ENCODE measurements at regions not wholly inside any gene's neighbourhood (a gene's known extent, or its start where the extent isn't known, plus 50 kb on each side); places are given as distances from the start of the nearest gene placed in this dataset.
"Not testable (repeated sequence)": the region's sequence is repeated elsewhere in the genome, so short reads cannot be mapped to it uniquely, and the experiment has no call there.

GRCh38 chr10:16016688-16017087, 156.4 kb upstream of the MINDY3 start:
- H3K36me3 ChIP-seq (ENCODE audit: control insufficient read depth in 4 of 4, insufficient read depth in 4 of 4, low read length in 3 of 4) = no peaks in the 10 kb centered on the region
- CTCF ChIA-PET = no interaction called here
- H3K4me1 ChIP-seq (ENCODE audit: control extremely low read depth in 1 of 4, control insufficient read depth in 4 of 4, insufficient read depth in 4 of 4, low read length in 3 of 4) = no peaks in the 10 kb centered on the region
- no peak overlapping the region for H3K4me3 ChIP-seq (ENCODE audit: control insufficient read depth in 1 of 7, extremely low read depth in 1 of 7, insufficient read depth in 4 of 7, low read depth in 2 of 7, low read length in 6 of 7)
- no peak overlapping the region for H3K27ac ChIP-seq (ENCODE audit: insufficient read depth in 1 of 2, low read depth in 1 of 2, low read length in 2 of 2, poor library complexity in 1 of 2, severe bottlenecking in 2 of 2)
- no peaks in the 10 kb centered on the region for H3K27me3 ChIP-seq (replicated peaks in 2 of 5; ENCODE audit: control insufficient read depth in 4 of 5, insufficient read depth in 5 of 5, low read length in 4 of 5)
- H3K9me3 ChIP-seq (ENCODE audit: control extremely low read depth in 1 of 5, control insufficient read depth in 4 of 5, insufficient read depth in 2 of 5, low read depth in 1 of 5, low read length in 4 of 5) = peaks cover 0 to 15% (median 4%) of the 10 kb centered on the region in 5 experiments
- 74% methylated on average over 3 of the region's 4 CpGs for WGBS (ENCODE audit: insufficient coverage)
- POLR2A ChIA-PET = no interaction called here
- no peak for DNase-seq

GRCh38 chr10:16020836-16021235, 160.5 kb upstream of the MINDY3 start:
- H3K27me3 ChIP-seq (replicated peaks in 2 of 5; ENCODE audit: control insufficient read depth in 4 of 5, insufficient read depth in 5 of 5, low read length in 4 of 5) = no peaks in the 10 kb centered on the region
- H3K27ac ChIP-seq (ENCODE audit: insufficient read depth in 1 of 2, low read depth in 1 of 2, low read length in 2 of 2, poor library complexity in 1 of 2, severe bottlenecking in 2 of 2) = no peak overlapping the region
- H3K4me3 ChIP-seq (ENCODE audit: control insufficient read depth in 1 of 7, extremely low read depth in 1 of 7, insufficient read depth in 4 of 7, low read depth in 2 of 7, low read length in 6 of 7) = no peak overlapping the region
- POLR2A ChIA-PET = no interaction called here
- H3K36me3 ChIP-seq (ENCODE audit: control insufficient read depth in 4 of 4, insufficient read depth in 4 of 4, low read length in 3 of 4) = no peaks in the 10 kb centered on the region
- WGBS (ENCODE audit: insufficient coverage) = no CpG with 5 or more reads among the region's 1 CpG
- no peaks in the 10 kb centered on the region for H3K4me1 ChIP-seq (ENCODE audit: control extremely low read depth in 1 of 4, control insufficient read depth in 4 of 4, insufficient read depth in 4 of 4, low read length in 3 of 4)
- CTCF ChIA-PET = no interaction called here
- peaks cover 0 to 15% (median 4%) of the 10 kb centered on the region in 5 experiments for H3K9me3 ChIP-seq (ENCODE audit: control extremely low read depth in 1 of 5, control insufficient read depth in 4 of 5, insufficient read depth in 2 of 5, low read depth in 1 of 5, low read length in 4 of 5)
- no peak for DNase-seq

- H3K9me3 ChIP-seq (ENCODE audit: control extremely low read depth in 1 of 5, control insufficient read depth in 4 of 5, insufficient read depth in 2 of 5, low read depth in 1 of 5, low read length in 4 of 5); H3K4me3 ChIP-seq (ENCODE audit: control insufficient read depth in 1 of 7, extremely low read depth in 1 of 7, insufficient read depth in 4 of 7, low read depth in 2 of 7, low read length in 6 of 7); POLR2A ChIA-PET; H3K27ac ChIP-seq (ENCODE audit: insufficient read depth in 1 of 2, low read depth in 1 of 2, low read length in 2 of 2, poor library complexity in 1 of 2, severe bottlenecking in 2 of 2); H3K4me1 ChIP-seq (ENCODE audit: control extremely low read depth in 1 of 4, control insufficient read depth in 4 of 4, insufficient read depth in 4 of 4, low read length in 3 of 4); DNase-seq; H3K27me3 ChIP-seq (replicated peaks in 2 of 5; ENCODE audit: control insufficient read depth in 4 of 5, insufficient read depth in 5 of 5, low read length in 4 of 5); H3K36me3 ChIP-seq (ENCODE audit: control insufficient read depth in 4 of 4, insufficient read depth in 4 of 4, low read length in 3 of 4): not testable (repeated sequence)
- CTCF ChIA-PET = interaction anchor here (1.5 kb wide), 1 partner anchor 13 kb away, joined by 3 read pairs; no protein-coding TSS in a partner anchor
- WGBS (ENCODE audit: insufficient coverage) = 99% methylated on average over 12 of the region's 14 CpGs
Measured at GRCh38 chr10:16026832-16027231, 166.5 kb upstream of the MINDY3 start.

DNA sequence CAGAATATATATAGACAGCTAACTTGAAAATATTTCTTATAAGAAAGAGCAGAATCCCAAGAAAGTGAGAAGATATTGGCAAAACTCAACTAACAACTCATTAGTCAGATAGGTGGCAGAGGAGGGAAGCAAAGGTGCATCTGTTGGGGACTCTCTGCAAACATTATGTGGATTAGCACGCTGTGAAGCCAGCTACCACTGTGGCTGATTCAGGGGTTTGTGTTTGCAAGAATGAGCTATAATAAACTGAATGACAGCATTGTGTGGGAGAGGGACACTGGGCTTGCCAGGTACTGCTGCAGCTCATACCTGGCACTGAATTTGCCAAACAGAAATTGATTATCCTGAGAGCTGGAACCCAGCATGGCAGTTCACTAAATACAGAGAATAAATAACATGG, 170.3 kb upstream of the MINDY3 start:
- Histone ChIP-seq H3K4me1 (ENCODE audit: control extremely low read depth in 1 of 4, control insufficient read depth in 4 of 4, insufficient read depth in 4 of 4, low read length in 3 of 4) (no peaks in the 10 kb centered on the region), H3K36me3 (ENCODE audit: control insufficient read depth in 4 of 4, insufficient read depth in 4 of 4, low read length in 3 of 4) (no peaks in the 10 kb centered on the region), H3K9me3 (ENCODE audit: control extremely low read depth in 1 of 5, control insufficient read depth in 4 of 5, insufficient read depth in 2 of 5, low read depth in 1 of 5, low read length in 4 of 5) (peaks cover 0 to 7% (median 4%) of the 10 kb centered on the region in 5 experiments), H3K4me3 (ENCODE audit: control insufficient read depth in 1 of 7, extremely low read depth in 1 of 7, insufficient read depth in 4 of 7, low read depth in 2 of 7, low read length in 6 of 7) (no peak overlapping the region), H3K27ac (ENCODE audit: insufficient read depth in 1 of 2, low read depth in 1 of 2, low read length in 2 of 2, poor library complexity in 1 of 2, severe bottlenecking in 2 of 2) (no peak overlapping the region), H3K27me3 (replicated peaks in 2 of 5; ENCODE audit: control insufficient read depth in 4 of 5, insufficient read depth in 5 of 5, low read length in 4 of 5) (no peaks in the 10 kb centered on the region)
- 50% methylated on average over 1 of the region's 1 CpG for WGBS (ENCODE audit: insufficient coverage)
- ChIA-PET CTCF (no interaction called here), POLR2A (no interaction called here)
- DNase-seq = no peak

DNA sequence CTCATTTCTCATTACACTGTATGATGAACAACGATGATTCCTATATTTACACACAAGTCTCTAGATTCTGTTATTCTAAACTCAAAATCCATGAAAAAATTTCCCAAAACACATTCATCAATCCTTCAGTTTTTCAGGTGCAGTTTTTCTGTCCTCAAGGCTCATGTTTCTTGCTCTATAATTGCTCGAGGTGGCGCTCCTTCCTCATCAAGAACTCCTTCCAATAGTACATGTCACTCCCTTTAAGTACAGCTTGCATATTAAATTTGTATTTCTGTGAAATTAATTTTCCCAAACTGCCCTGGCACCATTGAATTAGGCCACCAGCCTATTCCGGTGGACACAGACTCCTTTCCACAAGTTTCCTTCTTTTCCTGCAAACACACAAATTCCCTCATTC, 188.7 kb upstream of the MINDY3 start:
- Histone ChIP-seq H3K4me1 (ENCODE audit: control extremely low read depth in 1 of 4, control insufficient read depth in 4 of 4, insufficient read depth in 4 of 4, low read length in 3 of 4) (no peaks in the 10 kb centered on the region), H3K9me3 (ENCODE audit: control extremely low read depth in 1 of 5, control insufficient read depth in 4 of 5, insufficient read depth in 2 of 5, low read depth in 1 of 5, low read length in 4 of 5) (no peaks in the 10 kb centered on the region), H3K36me3 (ENCODE audit: control insufficient read depth in 4 of 4, insufficient read depth in 4 of 4, low read length in 3 of 4) (no peaks in the 10 kb centered on the region), H3K4me3 (ENCODE audit: control insufficient read depth in 1 of 7, extremely low read depth in 1 of 7, insufficient read depth in 4 of 7, low read depth in 2 of 7, low read length in 6 of 7) (no peak overlapping the region), H3K27me3 (replicated peaks in 2 of 5; ENCODE audit: control insufficient read depth in 4 of 5, insufficient read depth in 5 of 5, low read length in 4 of 5) (no peaks in the 10 kb centered on the region), H3K27ac (ENCODE audit: insufficient read depth in 1 of 2, low read depth in 1 of 2, low read length in 2 of 2, poor library complexity in 1 of 2, severe bottlenecking in 2 of 2) (no peak overlapping the region)
- ChIA-PET POLR2A (no interaction called here), CTCF (no interaction called here)
- DNase-seq = no peak
- WGBS (ENCODE audit: insufficient coverage) = 88% methylated on average over 2 of the region's 4 CpGs

GRCh38 chr10:16049782-16050181, 189.5 kb upstream of the MINDY3 start:
- WGBS (ENCODE audit: insufficient coverage) = 80% methylated on average over 2 of the region's 7 CpGs
- POLR2A ChIA-PET = no interaction called here

DNA sequence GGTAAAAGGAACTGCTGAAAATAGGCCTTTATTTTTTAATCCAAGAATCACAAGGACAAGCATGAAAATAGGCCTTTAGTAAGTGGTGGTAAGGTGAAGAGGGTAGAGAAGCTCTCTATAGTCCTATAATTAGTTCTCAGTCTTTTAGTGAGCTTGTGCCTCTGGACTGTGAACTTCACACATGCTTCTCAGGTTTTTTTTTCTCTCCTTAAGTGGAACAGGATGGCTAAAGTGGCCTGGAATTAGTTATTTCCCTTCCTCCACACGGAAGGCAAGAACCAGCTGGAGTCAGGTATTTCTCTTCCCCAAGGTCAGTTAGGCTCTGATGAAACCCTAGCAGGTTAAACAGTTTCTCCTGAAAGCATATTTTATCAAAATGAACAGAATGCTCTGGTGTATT, 203.0 kb upstream of the MINDY3 start:
- no peaks in the 10 kb centered on the region for H3K36me3 ChIP-seq (ENCODE audit: control insufficient read depth in 4 of 4, insufficient read depth in 4 of 4, low read length in 3 of 4)
- no peaks in the 10 kb centered on the region for H3K4me1 ChIP-seq (ENCODE audit: control extremely low read depth in 1 of 4, control insufficient read depth in 4 of 4, insufficient read depth in 4 of 4, low read length in 3 of 4)
- H3K27ac ChIP-seq (ENCODE audit: insufficient read depth in 1 of 2, low read depth in 1 of 2, low read length in 2 of 2, poor library complexity in 1 of 2, severe bottlenecking in 2 of 2) = no peak overlapping the region
- POLR2A ChIA-PET = no interaction called here
- H3K27me3 ChIP-seq (replicated peaks in 2 of 5; ENCODE audit: control insufficient read depth in 4 of 5, insufficient read depth in 5 of 5, low read length in 4 of 5) = no peaks in the 10 kb centered on the region
- CTCF ChIA-PET = no interaction called here
- H3K4me3 ChIP-seq (ENCODE audit: control insufficient read depth in 1 of 7, extremely low read depth in 1 of 7, insufficient read depth in 4 of 7, low read depth in 2 of 7, low read length in 6 of 7) = no peak overlapping the region
- DNase-seq = no peak
- H3K9me3 ChIP-seq (ENCODE audit: control extremely low read depth in 1 of 5, control insufficient read depth in 4 of 5, insufficient read depth in 2 of 5, low read depth in 1 of 5, low read length in 4 of 5) = peaks cover 0 to 1% (median 0%) of the 10 kb centered on the region in 5 experiments
- 14% methylated on average over 1 of the region's 1 CpG for WGBS (ENCODE audit: insufficient coverage)

More at GRCh38 chr10:16049782-16050181, 189.5 kb upstream of the MINDY3 start:
- Histone ChIP-seq H3K36me3 (ENCODE audit: control insufficient read depth in 4 of 4, insufficient read depth in 4 of 4, low read length in 3 of 4) (no peaks in the 10 kb centered on the region), H3K27me3 (replicated peaks in 2 of 5; ENCODE audit: control insufficient read depth in 4 of 5, insufficient read depth in 5 of 5, low read length in 4 of 5) (no peaks in the 10 kb centered on the region), H3K4me1 (ENCODE audit: control extremely low read depth in 1 of 4, control insufficient read depth in 4 of 4, insufficient read depth in 4 of 4, low read length in 3 of 4) (no peaks in the 10 kb centered on the region), H3K9me3 (ENCODE audit: control extremely low read depth in 1 of 5, control insufficient read depth in 4 of 5, insufficient read depth in 2 of 5, low read depth in 1 of 5, low read length in 4 of 5) (no peaks in the 10 kb centered on the region), H3K4me3 (ENCODE audit: control insufficient read depth in 1 of 7, extremely low read depth in 1 of 7, insufficient read depth in 4 of 7, low read depth in 2 of 7, low read length in 6 of 7) (no peak overlapping the region), H3K27ac (ENCODE audit: insufficient read depth in 1 of 2, low read depth in 1 of 2, low read length in 2 of 2, poor library complexity in 1 of 2, severe bottlenecking in 2 of 2) (no peak overlapping the region)
- CTCF ChIA-PET = no interaction called here
- no peak for DNase-seq
